ENCODE measurements at regions not wholly inside any gene's neighbourhood (a gene's known extent, or its start where the extent isn't known, plus 50 kb on each side); places are given as distances from the start of the nearest gene placed in this dataset.
A peak's percentile ranks its signal among the peaks of the same experiment; 100 is the strongest.
"Not testable (repeated sequence)": the region's sequence is repeated elsewhere in the genome, so short reads cannot be mapped to it uniquely, and the experiment has no call there.

DNA sequence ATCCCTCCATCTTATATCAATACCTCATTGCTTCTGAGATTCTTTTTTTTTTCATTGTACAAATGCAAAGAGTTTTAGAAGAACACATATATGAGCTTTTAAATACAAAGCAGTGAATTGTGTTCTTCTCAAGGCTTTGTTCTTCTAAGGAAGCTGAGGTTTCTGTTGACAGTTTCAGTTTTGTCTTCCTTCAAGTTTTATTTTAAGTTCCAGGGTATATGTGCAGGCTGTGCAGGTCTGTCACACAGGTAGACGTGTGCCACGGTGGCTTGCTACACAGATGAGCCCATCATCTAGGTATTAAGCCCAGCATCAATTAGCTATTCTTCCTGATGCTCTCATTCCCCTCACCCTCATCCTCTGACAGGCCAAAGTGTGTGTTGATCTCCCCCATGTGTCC is 201.2 kb upstream of the DIPK2B start:
- H3K4ac ChIP-seq (ENCODE audit: low read depth, low read length) = no peak overlapping the region
- H3K23me2 ChIP-seq (ENCODE audit: insufficient read length, low read depth, low read length, poor library complexity, severe bottlenecking) = no peaks in the 10 kb centered on the region
- H2BK12ac ChIP-seq (ENCODE audit: insufficient read length, low read depth, low read length) = no peak overlapping the region
- WGBS (ENCODE audit: extremely low coverage, insufficient read length, low lambda C conversion rate) = no CpG with 5 or more reads among the region's 2 CpGs
- no peak overlapping the region for H3K18ac ChIP-seq (ENCODE audit: insufficient read length, low read depth, low read length)
- no peak overlapping the region for H2BK120ac ChIP-seq (ENCODE audit: low read depth, low read length, poor library complexity, severe bottlenecking)
- peaks cover 19 to 24% of the 10 kb centered on the region in 2 experiments for H3K4me1 Mint-ChIP-seq
- no peak overlapping the region for H4K8ac ChIP-seq (replicated peaks; ENCODE audit: insufficient read length, low read depth, low read length)
- H3K27ac Mint-ChIP-seq = peak overlapping the region; percentile 87 to 95 (median 87)
- H4K5ac ChIP-seq (ENCODE audit: insufficient read length, low read depth, low read length) = no peak overlapping the region
- H3K9ac ChIP-seq (ENCODE audit: extremely low read depth, insufficient read length, low read length) = no peak overlapping the region
- no peak overlapping the region for H2BK15ac ChIP-seq (ENCODE audit: low read depth, low read length)
- H3K14ac ChIP-seq (ENCODE audit: insufficient read depth, low read length) = no peak overlapping the region
- H2BK20ac ChIP-seq (ENCODE audit: low read depth, low read length, poor library complexity, severe bottlenecking) = no peak overlapping the region
- H3K27me3 ChIP-seq (ENCODE audit: insufficient read depth, low read length) = no peaks in the 10 kb centered on the region
- H3K9me3 ChIP-seq (ENCODE audit: control insufficient read depth, low read depth, low read length) = no peaks in the 10 kb centered on the region
- H3T11ph ChIP-seq (ENCODE audit: low read length) = no peak overlapping the region
- H2BK5ac ChIP-seq (ENCODE audit: insufficient read length, low read length) = no peak overlapping the region
- H3K27ac ChIP-seq (ENCODE audit: insufficient read length, low read depth, low read length) = peak overlapping the region; percentile 35
- no peak overlapping the region for H2AK5ac ChIP-seq (ENCODE audit: insufficient read length, low read length)
- H3K27me3 Mint-ChIP-seq (ENCODE audit: low read depth) = no peaks in the 10 kb centered on the region
- H3K79me2 ChIP-seq (ENCODE audit: insufficient read depth, low read length) = no peaks in the 10 kb centered on the region
- no peaks in the 10 kb centered on the region for H4K20me1 ChIP-seq (ENCODE audit: control insufficient read depth, insufficient read depth, insufficient read length)
- peaks cover 75 to 79% of the 10 kb centered on the region in 2 experiments for H3K9me3 Mint-ChIP-seq
- no peak overlapping the region for H4K91ac ChIP-seq (ENCODE audit: insufficient read length, low read depth, low read length)
- no peaks in the 10 kb centered on the region for H3K79me1 ChIP-seq (ENCODE audit: insufficient read depth, low read depth, low read length, poor library complexity, severe bottlenecking)
- TF ChIP-seq, protein P1, sequence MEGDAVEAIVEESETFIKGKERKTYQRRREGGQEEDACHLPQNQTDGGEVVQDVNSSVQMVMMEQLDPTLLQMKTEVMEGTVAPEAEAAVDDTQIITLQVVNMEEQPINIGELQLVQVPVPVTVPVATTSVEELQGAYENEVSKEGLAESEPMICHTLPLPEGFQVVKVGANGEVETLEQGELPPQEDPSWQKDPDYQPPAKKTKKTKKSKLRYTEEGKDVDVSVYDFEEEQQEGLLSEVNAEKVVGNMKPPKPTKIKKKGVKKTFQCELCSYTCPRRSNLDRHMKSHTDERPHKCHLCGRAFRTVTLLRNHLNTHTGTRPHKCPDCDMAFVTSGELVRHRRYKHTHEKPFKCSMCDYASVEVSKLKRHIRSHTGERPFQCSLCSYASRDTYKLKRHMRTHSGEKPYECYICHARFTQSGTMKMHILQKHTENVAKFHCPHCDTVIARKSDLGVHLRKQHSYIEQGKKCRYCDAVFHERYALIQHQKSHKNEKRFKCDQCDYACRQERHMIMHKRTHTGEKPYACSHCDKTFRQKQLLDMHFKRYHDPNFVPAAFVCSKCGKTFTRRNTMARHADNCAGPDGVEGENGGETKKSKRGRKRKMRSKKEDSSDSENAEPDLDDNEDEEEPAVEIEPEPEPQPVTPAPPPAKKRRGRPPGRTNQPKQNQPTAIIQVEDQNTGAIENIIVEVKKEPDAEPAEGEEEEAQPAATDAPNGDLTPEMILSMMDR (conservative IDR thresholded peaks at IDR 0.05) = no peak
- H3K4me3 Mint-ChIP-seq = no peak overlapping the region; a peak in 1 of 5 replicates
- H3K36me3 Mint-ChIP-seq (ENCODE audit: insufficient read depth in 1 of 3, low read depth in 3 of 3) = peaks cover 11 to 19% (median 12%) of the 10 kb centered on the region in 3 experiments
- no peak overlapping the region for H3K23ac ChIP-seq (ENCODE audit: insufficient read length, low read depth, low read length)
- DNase-seq = no peak
- no peak overlapping the region for H3K56ac ChIP-seq (ENCODE audit: insufficient read length, low read depth, low read length)
- no peak overlapping the region for H2AFZ ChIP-seq (ENCODE audit: low read length)
- H3K4me1 ChIP-seq (ENCODE audit: insufficient read depth, low read length) = peaks cover 4% of the 10 kb centered on the region; the same call in 1 of the 2 replicates
- H3K4me2 ChIP-seq (ENCODE audit: insufficient read depth, insufficient read length, low read length) = no peak overlapping the region

DNA sequence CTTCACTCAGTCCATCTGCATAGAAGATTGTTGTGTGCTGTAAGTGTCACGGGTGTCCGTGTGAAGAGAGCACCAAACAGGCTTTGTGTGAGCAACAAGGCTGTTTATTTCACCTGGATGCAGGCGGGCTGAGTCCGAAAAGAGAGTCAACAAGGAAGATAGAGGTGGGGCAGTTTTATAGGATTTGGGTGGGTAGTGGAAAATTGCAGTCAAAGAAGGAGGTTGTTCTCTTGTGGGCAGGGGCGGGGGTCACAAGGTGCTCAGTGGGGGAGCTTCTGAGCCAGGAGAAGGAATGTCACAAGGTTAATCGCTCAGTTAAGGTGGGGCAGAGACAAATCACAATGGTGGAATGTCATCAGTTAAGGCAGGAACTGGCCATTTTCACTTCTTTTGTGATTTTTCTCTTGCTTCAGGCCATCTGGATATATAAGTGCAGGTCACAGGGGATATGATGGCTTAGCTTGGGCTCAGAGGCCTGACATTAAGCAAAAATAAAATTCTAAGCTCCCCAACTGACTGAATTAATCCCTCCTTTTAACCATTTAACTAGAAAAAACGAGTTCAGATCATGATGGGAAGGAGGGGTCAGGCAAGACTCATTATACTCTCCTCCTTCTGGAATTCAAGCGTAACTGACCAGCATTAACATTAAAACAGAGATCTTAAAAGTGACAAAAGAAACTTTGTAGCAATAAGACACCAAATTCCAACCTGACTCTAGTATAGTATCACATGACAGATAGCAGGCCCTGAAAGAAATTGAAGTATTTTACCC is 200.5 kb upstream of the DIPK2B start:
- H3K79me2 ChIP-seq (ENCODE audit: insufficient read depth, low read length); H3K23me2 ChIP-seq (ENCODE audit: insufficient read length, low read depth, low read length, poor library complexity, severe bottlenecking); H3K4ac ChIP-seq (ENCODE audit: low read depth, low read length); H3K4me1 ChIP-seq (ENCODE audit: insufficient read depth, low read length); H3K9me3 ChIP-seq (ENCODE audit: control insufficient read depth, low read depth, low read length); H3K23ac ChIP-seq (ENCODE audit: insufficient read length, low read depth, low read length); H3K27me3 ChIP-seq (ENCODE audit: insufficient read depth, low read length); H2BK20ac ChIP-seq (ENCODE audit: low read depth, low read length, poor library complexity, severe bottlenecking); H4K8ac ChIP-seq (replicated peaks; ENCODE audit: insufficient read length, low read depth, low read length); H2BK15ac ChIP-seq (ENCODE audit: low read depth, low read length); H3K27me3 Mint-ChIP-seq (ENCODE audit: low read depth); H4K91ac ChIP-seq (ENCODE audit: insufficient read length, low read depth, low read length); H3K79me1 ChIP-seq (ENCODE audit: insufficient read depth, low read depth, low read length, poor library complexity, severe bottlenecking); H4K20me1 ChIP-seq (ENCODE audit: control insufficient read depth, insufficient read depth, insufficient read length); H2BK12ac ChIP-seq (ENCODE audit: insufficient read length, low read depth, low read length); H3K14ac ChIP-seq (ENCODE audit: insufficient read depth, low read length); H2AFZ ChIP-seq (ENCODE audit: low read length): not testable (repeated sequence)
- H3K18ac ChIP-seq (ENCODE audit: insufficient read length, low read depth, low read length) = peak overlapping the region; percentile 82
- Mint-ChIP-seq H3K27ac (peak overlapping the region; percentile 76 to 100 (median 98)), H3K9me3 (peaks cover 75 to 78% of the 10 kb centered on the region in 2 experiments), H3K4me1 (peaks cover 19 to 24% of the 10 kb centered on the region in 2 experiments), H3K36me3 (ENCODE audit: insufficient read depth in 1 of 3, low read depth in 3 of 3) (peaks cover 11 to 14% (median 13%) of the 10 kb centered on the region in 3 experiments; a peak in 6 of 7 replicates), H3K4me3 (peak overlapping the region; percentile 21 to 59; a peak in 3 of 5 replicates)
- peak overlapping the region; percentile 100 for H2BK5ac ChIP-seq (ENCODE audit: insufficient read length, low read length)
- H2AK5ac ChIP-seq (ENCODE audit: insufficient read length, low read length) = peak overlapping the region; percentile 98
- peak overlapping the region; percentile 85 for H3K56ac ChIP-seq (ENCODE audit: insufficient read length, low read depth, low read length)
- peak overlapping the region; percentile 98 for H3K27ac ChIP-seq (ENCODE audit: insufficient read length, low read depth, low read length)
- H3K9ac ChIP-seq (ENCODE audit: extremely low read depth, insufficient read length, low read length) = peak overlapping the region; percentile 65
- no CpG with 5 or more reads among the region's 8 CpGs for WGBS (ENCODE audit: extremely low coverage, insufficient read length, low lambda C conversion rate)
- H3K4me2 ChIP-seq (ENCODE audit: insufficient read depth, insufficient read length, low read length) = peak overlapping the region; percentile 32
- peak overlapping the region; percentile 76 for H4K5ac ChIP-seq (ENCODE audit: insufficient read length, low read depth, low read length)
- DNase-seq = peak; percentile 36
- H2BK120ac ChIP-seq (ENCODE audit: low read depth, low read length, poor library complexity, severe bottlenecking) = peak overlapping the region; percentile 56
- H3T11ph ChIP-seq (ENCODE audit: low read length) = peak overlapping the region; percentile 97
